ENCODE measurements at regions not wholly inside any gene's neighbourhood (a gene's known extent, or its start where the extent isn't known, plus 50 kb on each side); places are given as distances from the start of the nearest gene placed in this dataset.
A peak's percentile ranks its signal among the peaks of the same experiment; 100 is the strongest.

DNA sequence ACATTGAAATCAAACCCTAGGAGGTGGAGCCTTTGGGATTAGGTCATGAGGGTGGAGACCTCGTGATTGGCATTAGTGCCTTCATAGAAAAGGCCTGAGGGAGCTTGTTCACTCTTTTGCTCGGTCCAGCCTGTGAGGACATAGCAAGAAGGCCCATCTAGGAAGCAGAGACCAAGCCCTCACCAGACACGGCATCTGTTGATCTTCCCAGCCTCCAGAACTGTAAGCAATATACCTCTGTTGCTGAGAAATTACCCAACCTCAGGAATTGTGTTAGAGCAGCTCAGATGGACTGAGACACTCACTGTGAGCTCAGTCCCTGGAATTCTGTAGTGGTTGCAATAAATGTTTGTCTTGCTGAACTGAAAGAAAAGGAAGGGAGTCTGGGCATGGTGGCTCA is 116.2 kb upstream of the MAP1LC3B2 start:
- no peaks in the 10 kb centered on the region for H3K79me2 ChIP-seq (ENCODE audit: low read length)
- H3K9me3 ChIP-seq (ENCODE audit: insufficient read depth, low read length), result no peaks in the 10 kb centered on the region
- H3K9ac ChIP-seq (ENCODE audit: low read length), result no peak overlapping the region
- H3K36me3 ChIP-seq (replicated peaks; ENCODE audit: low read depth, low read length), result no peaks in the 10 kb centered on the region
- peaks cover 13% of the 10 kb centered on the region for H3K4me1 ChIP-seq (ENCODE audit: low read length)
- no peak overlapping the region for H3K27ac ChIP-seq (ENCODE audit: low read length)
- H2AFZ ChIP-seq (ENCODE audit: low read depth, low read length), result no peak overlapping the region
- H3K27me3 ChIP-seq (ENCODE audit: low read depth, low read length), result peaks cover 3% of the 10 kb centered on the region; the same call in 1 of the 2 replicates
- H4K20me1 ChIP-seq (ENCODE audit: insufficient read depth, low read length), result no peaks in the 10 kb centered on the region
- no peak for TF ChIP-seq EZH2phosphoT487 (IDR thresholded peaks at IDR 0.05; ENCODE audit: low read depth)
- TF ChIP-seq, protein P1, sequence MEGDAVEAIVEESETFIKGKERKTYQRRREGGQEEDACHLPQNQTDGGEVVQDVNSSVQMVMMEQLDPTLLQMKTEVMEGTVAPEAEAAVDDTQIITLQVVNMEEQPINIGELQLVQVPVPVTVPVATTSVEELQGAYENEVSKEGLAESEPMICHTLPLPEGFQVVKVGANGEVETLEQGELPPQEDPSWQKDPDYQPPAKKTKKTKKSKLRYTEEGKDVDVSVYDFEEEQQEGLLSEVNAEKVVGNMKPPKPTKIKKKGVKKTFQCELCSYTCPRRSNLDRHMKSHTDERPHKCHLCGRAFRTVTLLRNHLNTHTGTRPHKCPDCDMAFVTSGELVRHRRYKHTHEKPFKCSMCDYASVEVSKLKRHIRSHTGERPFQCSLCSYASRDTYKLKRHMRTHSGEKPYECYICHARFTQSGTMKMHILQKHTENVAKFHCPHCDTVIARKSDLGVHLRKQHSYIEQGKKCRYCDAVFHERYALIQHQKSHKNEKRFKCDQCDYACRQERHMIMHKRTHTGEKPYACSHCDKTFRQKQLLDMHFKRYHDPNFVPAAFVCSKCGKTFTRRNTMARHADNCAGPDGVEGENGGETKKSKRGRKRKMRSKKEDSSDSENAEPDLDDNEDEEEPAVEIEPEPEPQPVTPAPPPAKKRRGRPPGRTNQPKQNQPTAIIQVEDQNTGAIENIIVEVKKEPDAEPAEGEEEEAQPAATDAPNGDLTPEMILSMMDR (IDR thresholded peaks at IDR 0.05; ENCODE audit: low read depth, low read length), result no peak
- H3K4me3 ChIP-seq (ENCODE audit: low read length), result no peak overlapping the region
- H3K4me2 ChIP-seq (ENCODE audit: low read length), result no peak overlapping the region

DNA sequence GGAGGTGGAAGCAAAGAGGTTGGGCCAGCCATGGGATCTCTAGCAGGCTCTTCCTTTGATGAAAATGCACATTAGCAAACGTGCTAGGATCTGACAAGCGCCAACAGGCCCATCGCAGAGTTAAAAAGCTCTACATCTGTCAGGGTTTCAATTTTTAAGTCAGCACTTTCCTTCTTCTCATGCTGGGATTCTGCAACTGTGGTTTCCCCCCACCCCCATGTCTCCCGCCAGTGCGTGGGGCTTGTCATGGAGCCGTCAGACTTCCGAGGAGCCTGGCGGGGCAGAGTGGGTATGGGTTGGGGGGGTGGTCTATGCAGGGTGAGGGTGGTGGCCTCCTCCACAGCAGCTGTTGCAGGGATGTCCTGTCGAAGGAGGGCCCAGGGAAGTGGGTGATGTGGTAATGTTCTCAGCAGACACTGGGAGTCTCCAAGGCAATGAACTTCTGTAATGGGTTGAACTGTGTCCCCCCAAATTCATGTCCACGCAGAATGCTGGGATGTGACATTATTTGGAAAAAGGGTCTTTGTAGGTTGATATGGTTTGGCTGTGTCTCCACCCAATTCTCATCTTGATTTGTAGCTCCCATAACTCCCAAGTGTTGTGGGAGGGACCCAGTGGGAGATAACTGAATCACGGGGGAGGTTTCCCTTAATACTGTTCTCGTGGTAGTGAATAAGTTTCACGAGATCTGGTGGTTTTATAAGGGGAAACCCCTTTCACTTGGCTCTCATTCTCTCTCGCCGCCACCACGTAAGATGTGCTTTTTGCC is 115.2 kb upstream of the MAP1LC3B2 start:
- H3K79me2 ChIP-seq (ENCODE audit: low read length), result no peaks in the 10 kb centered on the region
- no peaks in the 10 kb centered on the region for H3K27me3 ChIP-seq (ENCODE audit: low read depth, low read length)
- no peak overlapping the region for H2AFZ ChIP-seq (ENCODE audit: low read depth, low read length)
- no peaks in the 10 kb centered on the region for H3K9me3 ChIP-seq (ENCODE audit: insufficient read depth, low read length)
- H3K27ac ChIP-seq (ENCODE audit: low read length), result no peak overlapping the region
- H3K4me3 ChIP-seq (ENCODE audit: low read length), result no peak overlapping the region
- H3K4me2 ChIP-seq (ENCODE audit: low read length), result 0 out of 2 replicates have a peak overlapping the region, but pooled peaks have one; percentile 18
- TF ChIP-seq, protein P1 (IDR thresholded peaks at IDR 0.05; ENCODE audit: low read depth, low read length), result no peak
- no peak for TF ChIP-seq EZH2phosphoT487 (IDR thresholded peaks at IDR 0.05; ENCODE audit: low read depth)
- H3K36me3 ChIP-seq (replicated peaks; ENCODE audit: low read depth, low read length), result no peaks in the 10 kb centered on the region
- H3K9ac ChIP-seq (ENCODE audit: low read length), result no peak overlapping the region
- H4K20me1 ChIP-seq (ENCODE audit: insufficient read depth, low read length), result no peaks in the 10 kb centered on the region
- H3K4me1 ChIP-seq (ENCODE audit: low read length), result peaks cover 13% of the 10 kb centered on the region

DNA sequence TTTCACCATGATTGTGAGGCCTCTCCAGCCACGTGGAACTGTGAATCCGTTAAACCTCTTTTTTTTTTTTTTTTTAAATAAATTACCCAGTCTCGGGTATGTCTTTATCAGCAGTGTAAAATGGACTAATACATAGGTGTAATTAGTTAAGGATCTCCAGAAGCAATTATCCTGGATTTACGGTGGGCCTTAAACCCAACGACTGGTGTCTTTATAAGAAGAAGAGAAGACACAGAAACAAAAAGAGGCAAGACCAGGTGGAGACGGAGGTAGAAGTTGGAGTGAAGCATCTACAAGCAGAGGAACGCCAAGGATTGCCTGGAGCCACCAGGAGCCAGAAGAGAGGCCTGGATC is 114.6 kb upstream of the MAP1LC3B2 start:
- no peaks in the 10 kb centered on the region for H3K9me3 ChIP-seq (ENCODE audit: insufficient read depth, low read length)
- no peak for TF ChIP-seq EZH2phosphoT487 (IDR thresholded peaks at IDR 0.05; ENCODE audit: low read depth)
- TF ChIP-seq, protein P1 (IDR thresholded peaks at IDR 0.05; ENCODE audit: low read depth, low read length), result no peak
- H4K20me1 ChIP-seq (ENCODE audit: insufficient read depth, low read length), result no peaks in the 10 kb centered on the region
- 0 out of 2 replicates have a peak overlapping the region, but pooled peaks have one; percentile 18 for H3K4me2 ChIP-seq (ENCODE audit: low read length)
- no peaks in the 10 kb centered on the region for H3K36me3 ChIP-seq (replicated peaks; ENCODE audit: low read depth, low read length)
- H3K9ac ChIP-seq (ENCODE audit: low read length), result no peak overlapping the region
- H3K4me1 ChIP-seq (ENCODE audit: low read length), result peaks cover 13% of the 10 kb centered on the region
- H3K4me3 ChIP-seq (ENCODE audit: low read length), result no peak overlapping the region
- H2AFZ ChIP-seq (ENCODE audit: low read depth, low read length), result no peak overlapping the region
- H3K27me3 ChIP-seq (ENCODE audit: low read depth, low read length), result no peaks in the 10 kb centered on the region
- no peaks in the 10 kb centered on the region for H3K79me2 ChIP-seq (ENCODE audit: low read length)
- no peak overlapping the region for H3K27ac ChIP-seq (ENCODE audit: low read length)

DNA sequence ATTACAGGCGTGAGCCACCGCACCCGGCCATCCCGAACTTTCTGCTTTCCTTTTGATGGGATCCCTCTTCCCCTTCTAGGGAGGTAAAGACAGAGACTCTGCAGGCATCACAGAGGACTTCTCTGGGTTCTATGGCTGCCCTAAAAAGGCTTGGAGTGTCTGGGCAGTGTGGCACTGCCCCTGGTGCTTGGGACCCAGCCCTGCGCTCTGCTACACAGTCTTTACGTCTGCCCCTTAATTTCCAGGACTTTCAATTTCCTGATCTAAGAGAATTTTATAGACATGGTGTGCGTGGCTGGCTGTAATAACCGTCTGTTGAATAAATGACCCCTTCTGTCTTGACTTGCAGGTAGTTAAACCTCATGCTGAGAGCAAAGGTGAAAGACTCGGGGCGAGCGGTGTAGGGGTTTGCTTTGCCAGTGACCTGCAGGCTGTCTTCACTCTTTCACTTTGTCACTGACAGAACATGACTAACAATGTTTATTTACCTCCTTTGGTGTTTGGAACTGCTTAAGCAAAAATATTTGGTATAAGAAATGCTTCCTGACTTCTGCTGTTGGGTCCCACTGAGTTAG is 110.9 kb upstream of the MAP1LC3B2 start:
- Histone ChIP-seq H3K4me1 (ENCODE audit: low read length) (peaks cover 13% of the 10 kb centered on the region), H3K79me2 (ENCODE audit: low read length) (no peaks in the 10 kb centered on the region), H3K27me3 (ENCODE audit: low read depth, low read length) (no peaks in the 10 kb centered on the region), H3K4me2 (ENCODE audit: low read length) (no peak overlapping the region), H3K4me3 (ENCODE audit: low read length) (no peak overlapping the region), H3K9me3 (ENCODE audit: insufficient read depth, low read length) (no peaks in the 10 kb centered on the region), H3K36me3 (replicated peaks; ENCODE audit: low read depth, low read length) (no peaks in the 10 kb centered on the region), H3K9ac (ENCODE audit: low read length) (no peak overlapping the region), H4K20me1 (ENCODE audit: insufficient read depth, low read length) (no peaks in the 10 kb centered on the region), H3K27ac (ENCODE audit: low read length) (no peak overlapping the region), H2AFZ (ENCODE audit: low read depth, low read length) (no peak overlapping the region)
- TF ChIP-seq EZH2phosphoT487 (IDR thresholded peaks at IDR 0.05; ENCODE audit: low read depth), result no peak
- TF ChIP-seq, protein P1 (IDR thresholded peaks at IDR 0.05; ENCODE audit: low read depth, low read length), result no peak

Data from OCI-LY3 (cell line).